ENCODE measurements at regions not wholly inside any gene's neighbourhood (a gene's known extent, or its start where the extent isn't known, plus 50 kb on each side); places are given as distances from the start of the nearest gene placed in this dataset.

DNA sequence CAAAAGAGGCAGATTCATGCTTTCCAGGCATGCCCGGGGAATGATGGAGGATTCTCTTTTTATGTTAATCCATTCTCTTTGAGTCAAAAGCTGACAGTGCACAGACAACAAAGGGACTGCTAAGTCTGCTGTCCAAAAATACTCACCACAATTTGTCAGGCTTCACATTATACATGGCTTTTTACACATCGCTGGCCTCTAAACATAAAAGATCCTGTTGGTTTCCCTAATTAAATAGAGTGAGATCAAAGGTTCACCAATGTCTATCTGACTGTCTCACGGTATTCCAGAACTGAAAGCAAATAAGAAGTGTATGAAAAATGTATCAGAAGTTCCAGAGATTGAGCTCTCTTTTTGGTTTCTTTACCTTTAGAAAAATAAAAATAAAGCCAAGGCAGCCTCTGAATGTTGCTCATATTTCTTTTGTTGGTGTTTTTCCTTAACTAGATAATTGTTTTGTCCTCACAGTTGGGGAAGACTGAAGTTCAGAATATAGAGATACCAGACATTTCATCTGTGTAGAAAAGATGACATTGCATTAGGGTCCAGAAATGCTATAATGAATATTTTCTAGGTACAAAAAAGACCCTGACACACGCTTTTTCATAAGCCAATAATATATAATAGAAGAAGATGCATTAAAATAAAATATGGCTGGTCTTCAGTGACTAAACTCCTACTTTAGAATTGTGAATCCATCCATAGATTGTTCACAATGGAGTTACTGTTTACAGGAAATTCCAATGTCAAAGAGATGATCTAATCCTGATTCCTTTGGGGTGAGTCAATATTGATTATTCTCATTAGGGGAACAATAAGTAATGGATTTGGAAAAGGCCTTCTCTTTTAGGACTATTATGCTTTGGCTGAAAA lies 688.2 kb upstream of the CDH6 start:
- TF ChIP-seq EZH2 (IDR thresholded peaks at IDR 0.05), result no peak
- TF ChIP-seq, protein P1, sequence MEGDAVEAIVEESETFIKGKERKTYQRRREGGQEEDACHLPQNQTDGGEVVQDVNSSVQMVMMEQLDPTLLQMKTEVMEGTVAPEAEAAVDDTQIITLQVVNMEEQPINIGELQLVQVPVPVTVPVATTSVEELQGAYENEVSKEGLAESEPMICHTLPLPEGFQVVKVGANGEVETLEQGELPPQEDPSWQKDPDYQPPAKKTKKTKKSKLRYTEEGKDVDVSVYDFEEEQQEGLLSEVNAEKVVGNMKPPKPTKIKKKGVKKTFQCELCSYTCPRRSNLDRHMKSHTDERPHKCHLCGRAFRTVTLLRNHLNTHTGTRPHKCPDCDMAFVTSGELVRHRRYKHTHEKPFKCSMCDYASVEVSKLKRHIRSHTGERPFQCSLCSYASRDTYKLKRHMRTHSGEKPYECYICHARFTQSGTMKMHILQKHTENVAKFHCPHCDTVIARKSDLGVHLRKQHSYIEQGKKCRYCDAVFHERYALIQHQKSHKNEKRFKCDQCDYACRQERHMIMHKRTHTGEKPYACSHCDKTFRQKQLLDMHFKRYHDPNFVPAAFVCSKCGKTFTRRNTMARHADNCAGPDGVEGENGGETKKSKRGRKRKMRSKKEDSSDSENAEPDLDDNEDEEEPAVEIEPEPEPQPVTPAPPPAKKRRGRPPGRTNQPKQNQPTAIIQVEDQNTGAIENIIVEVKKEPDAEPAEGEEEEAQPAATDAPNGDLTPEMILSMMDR (IDR thresholded peaks at IDR 0.05), result no peak
